ENCODE measurements at regions not wholly inside any gene's neighbourhood (a gene's known extent, or its start where the extent isn't known, plus 50 kb on each side); places are given as distances from the start of the nearest gene placed in this dataset.
"Not testable (repeated sequence)": the region's sequence is repeated elsewhere in the genome, so short reads cannot be mapped to it uniquely, and the experiment has no call there.

DNA sequence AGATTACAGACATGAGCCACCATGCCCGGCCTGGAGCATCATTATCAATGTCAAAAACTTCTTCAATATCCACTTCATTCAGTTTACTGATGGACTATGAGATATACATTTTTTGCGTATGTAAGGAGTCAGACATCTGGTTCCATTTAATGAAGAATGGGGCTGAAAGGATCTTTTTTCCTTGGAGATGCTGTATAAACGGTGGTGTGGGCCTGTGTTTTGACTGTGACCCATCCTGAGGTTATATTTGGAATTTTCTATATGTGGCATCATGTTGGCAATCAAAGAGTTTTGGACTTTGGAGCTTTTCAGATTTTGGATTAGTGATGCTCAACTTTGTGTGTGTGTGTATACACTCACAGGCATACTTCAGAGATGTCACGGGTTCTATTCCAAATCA is 85.7 kb upstream of the FBXL17 start:
- no peaks in the 10 kb centered on the region for H3K4me1 Mint-ChIP-seq (ENCODE audit: low read depth)
- H3K27me3 Mint-ChIP-seq = no peaks in the 10 kb centered on the region
- H3K36me3 Mint-ChIP-seq (ENCODE audit: low read depth) = no peaks in the 10 kb centered on the region
- no peak overlapping the region for H3K4me3 Mint-ChIP-seq
- peaks cover 20% of the 10 kb centered on the region for H3K9me3 Mint-ChIP-seq
- intact Hi-C loops (cut with micrococcal nuclease) = no loop called here
- no peak overlapping the region for H3K27ac Mint-ChIP-seq

- Mint-ChIP-seq H3K4me1 (ENCODE audit: low read depth) (no peaks in the 10 kb centered on the region), H3K9me3 (peaks cover 7% of the 10 kb centered on the region), H3K36me3 (ENCODE audit: low read depth) (no peaks in the 10 kb centered on the region), H3K27ac (no peak overlapping the region), H3K4me3 (no peak overlapping the region), H3K27me3 (no peaks in the 10 kb centered on the region)
- intact Hi-C loops (cut with micrococcal nuclease) = no loop called here
These were observed 79.9 kb upstream of the FBXL17 start for GRCh38 chr5:108461628-108462367.

DNA sequence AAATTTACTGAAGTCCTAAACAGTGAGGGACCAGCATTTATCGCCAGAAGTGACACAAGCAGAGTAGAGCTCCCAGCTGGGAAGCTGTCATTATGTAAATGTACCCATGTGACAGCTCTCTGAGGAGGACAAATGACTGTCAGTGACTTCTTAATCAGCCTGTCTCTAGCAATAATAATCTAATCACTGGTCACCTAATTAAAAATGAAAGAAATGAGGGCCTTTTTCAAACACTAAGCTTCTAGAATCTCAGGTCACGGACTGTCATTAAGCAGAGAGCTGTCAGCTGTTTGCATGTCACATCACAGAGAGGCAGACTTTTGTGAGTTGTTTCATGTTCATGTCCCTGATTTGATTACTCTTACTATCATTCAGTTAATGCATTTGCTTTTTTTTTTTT is 77.9 kb upstream of the FBXL17 start:
- intact Hi-C loops (cut with micrococcal nuclease) = no loop called here
- Mint-ChIP-seq H3K36me3 (ENCODE audit: low read depth) (no peaks in the 10 kb centered on the region), H3K27me3 (no peaks in the 10 kb centered on the region), H3K9me3 (peaks cover 8% of the 10 kb centered on the region), H3K4me1 (ENCODE audit: low read depth) (no peaks in the 10 kb centered on the region), H3K27ac (no peak overlapping the region), H3K4me3 (no peak overlapping the region)

GRCh38 chr5:108451269-108451668 is 69.4 kb upstream of the FBXL17 start:
- H3K36me3 Mint-ChIP-seq (ENCODE audit: low read depth) = no peaks in the 10 kb centered on the region
- H3K27me3 Mint-ChIP-seq = no peaks in the 10 kb centered on the region
- H3K4me1 Mint-ChIP-seq (ENCODE audit: low read depth) = no peaks in the 10 kb centered on the region
- no peak overlapping the region for H3K27ac Mint-ChIP-seq
- intact Hi-C loops (cut with micrococcal nuclease) = no loop called here
- H3K4me3 Mint-ChIP-seq = no peak overlapping the region
- H3K9me3 Mint-ChIP-seq = peaks cover 25% of the 10 kb centered on the region

DNA sequence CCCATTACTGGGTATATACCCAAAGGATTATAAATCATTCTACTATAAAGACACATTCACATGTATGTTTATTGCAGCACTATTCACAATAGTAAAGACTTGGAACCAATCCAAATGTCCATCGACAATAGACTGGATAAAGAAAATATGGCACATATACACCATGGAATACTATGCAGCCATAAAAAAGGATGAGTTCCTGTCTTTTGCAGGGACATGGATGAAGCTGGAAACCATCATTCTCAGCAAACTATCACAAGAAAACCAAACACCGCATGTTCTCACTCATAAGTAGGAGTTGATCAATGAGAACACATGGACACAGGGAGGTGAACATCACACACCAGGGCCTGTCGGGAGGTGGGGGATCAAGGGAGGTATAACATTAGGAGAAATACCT is 62.2 kb upstream of the FBXL17 start:
- H3K4me1 Mint-ChIP-seq (ENCODE audit: low read depth); H3K36me3 Mint-ChIP-seq (ENCODE audit: low read depth); H3K27ac Mint-ChIP-seq; H3K27me3 Mint-ChIP-seq; intact Hi-C loops (cut with micrococcal nuclease); H3K4me3 Mint-ChIP-seq: not testable (repeated sequence)
- H3K9me3 Mint-ChIP-seq = peaks cover 20% of the 10 kb centered on the region

- H3K36me3 Mint-ChIP-seq (ENCODE audit: low read depth); H3K4me3 Mint-ChIP-seq; H3K27me3 Mint-ChIP-seq; intact Hi-C loops (cut with micrococcal nuclease); H3K4me1 Mint-ChIP-seq (ENCODE audit: low read depth); H3K27ac Mint-ChIP-seq: not testable (repeated sequence)
- peaks cover 28% of the 10 kb centered on the region for H3K9me3 Mint-ChIP-seq
These were observed 60.3 kb upstream of the FBXL17 start for GRCh38 chr5:108442063-108442651.

DNA sequence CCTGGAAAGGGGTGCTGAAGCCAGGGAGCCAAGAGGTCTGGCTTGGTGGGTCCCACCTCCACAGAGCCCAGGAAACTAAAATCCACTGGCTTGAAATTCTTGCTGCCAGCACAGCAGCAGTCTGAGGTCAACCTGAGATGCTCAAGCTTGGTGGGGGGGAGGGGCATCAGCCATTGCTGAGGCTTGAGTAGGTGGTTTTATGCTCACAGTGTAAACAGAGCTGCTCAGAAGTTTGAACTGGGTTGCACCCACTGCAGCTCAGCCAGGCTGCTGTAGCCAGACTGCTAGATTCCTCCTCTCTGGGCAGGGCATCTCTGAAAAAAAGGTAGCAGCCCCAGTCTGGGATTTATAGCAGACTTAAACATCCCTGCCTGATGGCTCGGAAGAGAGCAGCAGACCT is 55.5 kb upstream of the FBXL17 start:
- Mint-ChIP-seq H3K4me3 (no peak overlapping the region), H3K9me3 (peaks cover 24% of the 10 kb centered on the region), H3K27me3 (no peaks in the 10 kb centered on the region), H3K36me3 (ENCODE audit: low read depth) (no peaks in the 10 kb centered on the region), H3K27ac (no peak overlapping the region), H3K4me1 (ENCODE audit: low read depth) (no peaks in the 10 kb centered on the region)
- intact Hi-C loops (cut with micrococcal nuclease) = no loop called here

- Mint-ChIP-seq H3K27ac (no peak overlapping the region), H3K9me3 (peaks cover 18% of the 10 kb centered on the region), H3K4me1 (ENCODE audit: low read depth) (no peaks in the 10 kb centered on the region), H3K27me3 (no peaks in the 10 kb centered on the region), H3K36me3 (ENCODE audit: low read depth) (no peaks in the 10 kb centered on the region), H3K4me3 (no peak overlapping the region)
- intact Hi-C loops (cut with micrococcal nuclease) = no loop called here
These were observed 54.8 kb upstream of the FBXL17 start for GRCh38 chr5:108436696-108437095.

GRCh38 chr5:108433600-108433999 is 51.7 kb upstream of the FBXL17 start:
- peaks cover 8% of the 10 kb centered on the region for H3K9me3 Mint-ChIP-seq
- intact Hi-C loops (cut with micrococcal nuclease) = no loop called here

GRCh38 chr5:108432024-108432423 is 50.1 kb upstream of the FBXL17 start:
- no peak overlapping the region for H3K4me3 Mint-ChIP-seq

More at GRCh38 chr5:108433600-108433999, 51.7 kb upstream of the FBXL17 start:
- no peaks in the 10 kb centered on the region for H3K36me3 Mint-ChIP-seq (ENCODE audit: low read depth)
- H3K27me3 Mint-ChIP-seq = no peaks in the 10 kb centered on the region
- H3K4me3 Mint-ChIP-seq = no peak overlapping the region
- no peaks in the 10 kb centered on the region for H3K4me1 Mint-ChIP-seq (ENCODE audit: low read depth)
- no peak overlapping the region for H3K27ac Mint-ChIP-seq

More at GRCh38 chr5:108432024-108432423, 50.1 kb upstream of the FBXL17 start:
- intact Hi-C loops (cut with micrococcal nuclease) = no loop called here
- H3K36me3 Mint-ChIP-seq (ENCODE audit: low read depth) = no peaks in the 10 kb centered on the region
- H3K9me3 Mint-ChIP-seq = peaks cover 13% of the 10 kb centered on the region
- H3K27me3 Mint-ChIP-seq = no peaks in the 10 kb centered on the region
- H3K27ac Mint-ChIP-seq = no peak overlapping the region
- no peaks in the 10 kb centered on the region for H3K4me1 Mint-ChIP-seq (ENCODE audit: low read depth)
